Osteoblast (primary cell): ENCODE measurements at regions not wholly inside any gene's neighbourhood (a gene's known extent, or its start where the extent isn't known, plus 50 kb on each side); places are given as distances from the start of the nearest gene placed in this dataset.

Experiments
- DNase-seq: peaks from one replicate; pipeline ENCODE4 v3.0.0; 2011; ENCODE audit warnings: low spot score, mixed read lengths; ENCODE audit not compliant: insufficient read length; ENCODE audit errors: missing footprints
- H2AFZ ChIP-seq: 2 replicates; pipeline ENCODE4 v1.6.0; 2011; ENCODE audit warnings: mild to moderate bottlenecking, low read length
- H3K27ac ChIP-seq: 2 replicates; pipeline ENCODE4 v1.5.1; 2011; ENCODE audit warnings: mild to moderate bottlenecking, low read depth, low read length, moderate library complexity
- H3K27me3 ChIP-seq: 2 replicates; pipeline ENCODE4 v1.6.0; 2012; ENCODE audit warnings: mild to moderate bottlenecking, control low read depth, inconsistent platforms, low read length, moderate library complexity; ENCODE audit not compliant: insufficient read depth
- H3K36me3 ChIP-seq: 2 replicates; pipeline ENCODE4 v1.5.1; 2011; ENCODE audit warnings: mild to moderate bottlenecking, low read length, control low read depth, moderate library complexity; ENCODE audit not compliant: insufficient read depth
- H3K4me1 ChIP-seq: 2 replicates; pipeline ENCODE4 v1.5.1; 2011; ENCODE audit warnings: mild to moderate bottlenecking, low read length, control low read depth, moderate library complexity; ENCODE audit not compliant: insufficient read depth
- H3K4me2 ChIP-seq: 2 replicates; pipeline ENCODE4 v1.6.0; 2011; ENCODE audit warnings: mild to moderate bottlenecking, low read length; ENCODE audit not compliant: insufficient read depth
- H3K4me3 ChIP-seq: fragments of 200-600 bp; sonication (generic); 3 replicates; pipeline ENCODE4 v1.5.1; 2012; ENCODE audit warnings: mild to moderate bottlenecking, low read length, inconsistent platforms; ENCODE audit not compliant: insufficient read depth
- H3K79me2 ChIP-seq: 2 replicates; pipeline ENCODE4 v1.6.0; 2012; ENCODE audit warnings: mild to moderate bottlenecking, low read length, control low read depth, inconsistent platforms; ENCODE audit not compliant: insufficient read depth
- H3K9me3 ChIP-seq: 2 replicates; pipeline ENCODE4 v1.5.1; 2011; ENCODE audit warnings: low read depth, low read length, control low read depth
- H4K20me1 ChIP-seq: 2 replicates; pipeline ENCODE4 v1.6.0; 2012; ENCODE audit warnings: mild to moderate bottlenecking, low read length, control low read depth; ENCODE audit not compliant: insufficient read depth
- CTCF ChIP-seq: IDR thresholded peaks from 2 replicates; pipeline ENCODE4 v1.5.1; 2011; ENCODE audit warnings: mild to moderate bottlenecking, low read depth, low read length, moderate library complexity; ENCODE audit errors: extremely low read depth

- Histone ChIP-seq H3K4me2 (no peak overlapping the region), H3K27ac (no peak overlapping the region), H4K20me1 (no peaks in the 10 kb centered on the region), H3K4me3 (no peak overlapping the region), H3K4me1 (no peaks in the 10 kb centered on the region), H2AFZ (no peak overlapping the region), H3K36me3 (no peaks in the 10 kb centered on the region), H3K9me3 (no peaks in the 10 kb centered on the region), H3K79me2 (no peaks in the 10 kb centered on the region), H3K27me3 (no peaks in the 10 kb centered on the region)
- no peak for TF ChIP-seq CTCF
- DNase-seq: no peak
Observed at GRCh38 chr4:188892837-188893236, 753.6 kb downstream of the TRIML1 start.

- no peak for DNase-seq
- H3K4me2 ChIP-seq: no peak overlapping the region
- H3K79me2 ChIP-seq: no peaks in the 10 kb centered on the region
- no peaks in the 10 kb centered on the region for H3K9me3 ChIP-seq
- TF ChIP-seq CTCF: peak; percentile 30
- H3K27me3 ChIP-seq: no peaks in the 10 kb centered on the region
- H3K27ac ChIP-seq: no peak overlapping the region
- no peaks in the 10 kb centered on the region for H3K4me1 ChIP-seq
- no peaks in the 10 kb centered on the region for H3K36me3 ChIP-seq
- H2AFZ ChIP-seq: no peak overlapping the region
- H3K4me3 ChIP-seq: no peak overlapping the region
- no peaks in the 10 kb centered on the region for H4K20me1 ChIP-seq
Observed at GRCh38 chr4:188903986-188904385, 764.7 kb downstream of the TRIML1 start.

DNA sequence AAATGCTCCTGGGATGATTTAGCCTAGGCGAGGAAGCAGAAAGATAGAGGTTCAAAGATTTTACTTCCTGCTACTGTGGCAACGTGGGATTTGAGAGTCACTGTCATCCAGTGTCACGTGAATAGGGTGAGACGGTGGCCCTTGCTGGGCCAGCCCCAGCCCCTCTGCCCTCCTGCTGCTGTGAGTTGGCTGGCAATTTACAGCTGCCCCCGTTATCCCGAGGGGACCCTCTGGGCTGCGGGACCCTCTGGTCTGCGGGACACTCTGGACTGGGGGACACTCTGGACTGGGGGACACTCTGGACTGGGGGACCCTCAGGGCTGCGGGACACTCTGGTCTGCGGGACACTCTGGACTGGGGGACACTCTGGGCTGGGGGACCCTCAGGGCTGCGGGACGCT is 765.4 kb downstream of the TRIML1 start:
- Histone ChIP-seq H3K27me3 (no peaks in the 10 kb centered on the region), H2AFZ (no peak overlapping the region), H3K9me3 (no peaks in the 10 kb centered on the region), H4K20me1 (no peaks in the 10 kb centered on the region), H3K4me2 (no peak overlapping the region), H3K27ac (no peak overlapping the region), H3K36me3 (no peaks in the 10 kb centered on the region), H3K4me3 (no peak overlapping the region), H3K4me1 (no peaks in the 10 kb centered on the region), H3K79me2 (no peaks in the 10 kb centered on the region)
- DNase-seq: no peak
- no peak for TF ChIP-seq CTCF

DNA sequence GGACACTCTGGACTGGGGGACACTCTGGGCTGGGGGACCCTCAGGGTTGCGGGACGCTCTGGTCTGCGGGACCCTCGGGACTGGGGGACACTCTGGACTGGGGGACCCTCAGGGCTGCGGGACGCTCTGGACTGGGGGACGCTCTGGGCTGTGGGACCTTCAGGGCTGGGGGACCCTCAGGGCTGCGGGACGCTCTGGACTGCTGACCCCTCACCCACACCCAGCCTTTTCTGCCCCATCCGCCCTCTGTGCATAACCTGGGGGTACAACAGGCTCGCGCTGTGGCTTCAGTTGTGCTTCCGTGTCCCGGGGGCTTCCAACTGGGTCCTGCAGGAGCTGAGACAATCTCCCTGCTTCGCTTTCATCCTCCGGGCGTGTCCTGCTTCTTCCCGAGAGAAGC is 766.0 kb downstream of the TRIML1 start:
- no peaks in the 10 kb centered on the region for H3K4me1 ChIP-seq
- no peak for DNase-seq
- H3K79me2 ChIP-seq: no peaks in the 10 kb centered on the region
- no peak overlapping the region for H3K27ac ChIP-seq
- TF ChIP-seq CTCF: no peak
- no peak overlapping the region for H3K4me3 ChIP-seq
- H3K36me3 ChIP-seq: no peaks in the 10 kb centered on the region
- H3K4me2 ChIP-seq: no peak overlapping the region
- H4K20me1 ChIP-seq: no peaks in the 10 kb centered on the region
- H2AFZ ChIP-seq: no peak overlapping the region
- H3K9me3 ChIP-seq: no peaks in the 10 kb centered on the region
- H3K27me3 ChIP-seq: no peaks in the 10 kb centered on the region
